ENCODE measurements at regions not wholly inside any gene's neighbourhood (a gene's known extent, or its start where the extent isn't known, plus 50 kb on each side); places are given as distances from the start of the nearest gene placed in this dataset.

DNA sequence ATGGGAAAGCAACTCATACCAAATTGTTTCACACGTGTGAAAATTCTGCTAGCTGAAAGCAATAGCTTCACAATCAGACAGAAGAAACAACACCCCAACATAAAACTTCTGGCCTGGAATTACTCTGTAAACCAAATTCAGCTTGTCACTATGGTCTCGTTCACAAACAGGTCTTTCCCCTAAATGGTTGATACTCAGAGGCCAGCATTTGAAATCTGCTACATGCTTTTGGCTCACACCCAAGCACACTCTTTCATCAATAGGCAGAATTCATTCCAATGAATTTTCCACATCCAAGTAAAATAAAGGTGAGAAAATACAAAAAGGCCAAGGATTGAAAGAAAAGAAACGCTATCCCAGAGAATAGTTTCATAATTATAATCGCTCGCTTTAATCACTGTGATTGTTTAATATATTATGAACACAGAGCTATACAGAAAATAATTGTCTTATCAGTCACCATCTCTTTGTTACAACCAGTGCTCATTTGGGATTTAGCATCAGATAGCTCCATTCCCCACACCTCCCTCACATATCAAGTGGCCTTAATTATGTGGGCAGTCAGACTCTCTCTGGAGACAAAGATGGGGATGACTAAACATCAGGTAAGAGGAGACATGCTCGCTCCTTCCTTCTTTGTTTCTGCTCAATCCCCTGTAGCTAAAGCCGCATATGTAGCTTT lies 503.8 kb upstream of the ARRDC4 start:
- DNase-seq (ENCODE audit: low read depth in 2 of 3, low spot score in 1 of 3) = no peak

DNA sequence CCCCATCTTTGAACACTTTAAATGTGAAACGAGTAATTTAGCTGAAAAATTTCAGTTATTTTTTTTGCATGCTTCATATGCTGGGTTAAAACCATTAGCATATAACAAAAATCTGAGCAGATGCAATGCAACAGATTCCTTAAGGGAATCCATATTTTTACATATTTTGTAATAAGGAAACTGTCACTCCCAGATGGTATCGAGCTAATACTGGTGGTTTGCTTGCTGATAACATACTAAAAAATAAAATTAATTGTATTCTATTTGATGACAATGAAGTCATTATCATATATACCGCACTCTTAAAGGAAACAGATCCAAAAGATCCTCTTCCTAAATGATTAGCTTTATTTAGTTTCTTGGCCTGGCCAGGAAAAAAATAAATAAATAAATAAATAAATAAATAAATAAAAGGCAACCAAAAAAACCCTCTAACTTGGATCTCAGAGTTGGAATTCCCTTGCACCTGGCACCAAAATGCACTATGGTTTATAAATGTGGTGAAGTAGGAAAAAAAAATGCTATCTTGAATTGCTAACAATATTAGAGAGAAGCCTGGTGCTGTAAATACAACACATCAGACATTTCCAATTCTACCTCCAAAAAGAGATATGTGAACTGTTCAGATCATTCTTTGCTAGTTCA lies 503.2 kb upstream of the ARRDC4 start:
- DNase-seq (ENCODE audit: low read depth in 2 of 3, low spot score in 1 of 3) = no peak

DNA sequence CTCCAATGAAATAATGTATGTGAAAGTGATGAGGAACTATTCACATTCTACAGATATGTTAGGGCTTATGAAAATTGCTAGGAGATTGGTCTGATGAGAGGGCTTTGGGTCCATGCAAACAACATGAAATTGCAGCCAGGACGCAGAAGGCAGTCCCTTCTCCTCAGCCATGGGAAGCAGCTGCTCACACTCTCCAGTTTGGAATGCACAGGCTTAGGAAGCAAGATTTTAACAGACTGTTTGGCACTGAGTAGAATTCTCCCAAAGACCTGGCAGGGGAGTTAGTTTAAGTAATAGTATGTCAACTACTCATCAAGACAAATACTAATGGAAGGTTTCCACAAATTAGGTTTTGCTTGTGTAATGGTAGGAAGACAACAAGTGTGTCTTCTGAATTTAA lies 500.7 kb upstream of the ARRDC4 start:
- no peak for DNase-seq (ENCODE audit: low read depth in 2 of 3, low spot score in 1 of 3)

DNA sequence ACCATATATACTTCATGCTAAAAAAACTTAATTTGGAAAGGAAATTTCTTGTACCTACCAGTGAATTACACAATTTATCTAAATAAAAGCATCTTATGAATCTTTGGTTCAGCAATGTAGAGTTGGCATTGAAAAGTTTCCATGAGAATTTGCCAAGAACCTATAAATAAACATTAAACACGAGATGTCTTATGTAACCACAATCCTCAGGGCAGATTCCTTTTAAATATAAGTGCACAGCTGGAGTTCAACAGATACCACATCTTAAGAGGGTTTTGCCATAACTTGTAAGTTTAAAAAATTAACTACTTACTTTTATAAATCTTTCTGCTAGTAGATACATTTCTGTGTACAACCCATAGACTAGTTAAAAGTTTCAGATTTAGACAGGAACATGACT lies 499.3 kb upstream of the ARRDC4 start:
- DNase-seq (ENCODE audit: low read depth in 2 of 3, low spot score in 1 of 3) = no peak

DNA sequence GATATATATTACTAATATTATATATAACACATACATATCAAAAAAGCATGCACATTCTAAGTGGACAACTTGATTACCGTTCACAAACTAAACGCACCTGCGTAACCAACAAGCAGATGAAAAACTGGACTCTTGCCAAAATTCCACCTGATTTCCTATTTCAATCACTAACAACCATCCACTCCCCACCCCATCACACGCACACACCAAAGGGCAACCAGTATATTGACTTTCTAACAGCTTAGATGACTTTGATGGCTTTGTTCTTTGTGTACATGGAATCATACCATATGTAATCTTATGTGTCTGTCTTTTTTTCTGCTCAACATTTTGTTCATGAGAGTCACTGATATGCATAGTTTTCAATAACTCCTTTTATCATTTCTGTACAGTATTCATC lies 496.8 kb upstream of the ARRDC4 start:
- DNase-seq (ENCODE audit: low read depth in 2 of 3, low spot score in 1 of 3) = no peak

DNA sequence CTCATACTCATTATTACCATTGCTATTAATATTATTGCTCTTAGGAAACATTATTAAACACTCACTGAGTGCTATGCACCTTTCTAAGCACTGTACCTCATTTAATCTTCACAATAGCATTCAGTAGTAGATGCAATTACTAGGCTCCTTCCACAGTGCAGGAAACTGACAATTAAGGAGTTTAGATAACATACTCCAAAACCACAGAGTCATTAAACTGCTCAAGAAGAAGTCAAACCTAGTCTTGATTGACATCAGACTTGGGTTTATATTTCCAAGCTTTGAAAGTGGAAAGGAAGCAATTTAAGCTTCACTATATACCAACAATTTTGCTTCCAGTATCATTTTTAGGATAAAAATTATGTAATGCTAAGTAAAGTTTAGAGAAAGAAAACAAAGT lies 490.1 kb upstream of the ARRDC4 start:
- DNase-seq (ENCODE audit: low read depth in 2 of 3, low spot score in 1 of 3) = no peak

DNA sequence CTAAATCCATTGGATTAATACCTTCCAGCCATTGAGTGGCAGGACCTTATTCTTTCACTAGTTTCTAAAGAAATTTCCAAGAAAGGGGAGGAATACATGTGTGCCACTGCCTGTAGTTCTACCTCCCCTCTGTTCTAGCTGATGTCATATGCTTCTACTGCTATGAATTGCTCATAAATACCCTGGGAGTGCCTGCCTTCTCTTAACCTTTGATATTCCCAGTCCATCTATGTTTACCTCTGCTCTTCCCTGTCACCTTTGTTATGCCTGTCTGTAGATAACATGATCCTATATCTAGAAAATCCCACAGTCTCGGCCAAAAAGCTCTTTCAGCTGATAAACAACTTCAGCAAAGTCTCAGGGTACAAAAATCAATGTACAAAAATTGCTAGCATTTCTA lies 486.9 kb upstream of the ARRDC4 start:
- no peak for DNase-seq (ENCODE audit: low read depth in 2 of 3, low spot score in 1 of 3)

DNA sequence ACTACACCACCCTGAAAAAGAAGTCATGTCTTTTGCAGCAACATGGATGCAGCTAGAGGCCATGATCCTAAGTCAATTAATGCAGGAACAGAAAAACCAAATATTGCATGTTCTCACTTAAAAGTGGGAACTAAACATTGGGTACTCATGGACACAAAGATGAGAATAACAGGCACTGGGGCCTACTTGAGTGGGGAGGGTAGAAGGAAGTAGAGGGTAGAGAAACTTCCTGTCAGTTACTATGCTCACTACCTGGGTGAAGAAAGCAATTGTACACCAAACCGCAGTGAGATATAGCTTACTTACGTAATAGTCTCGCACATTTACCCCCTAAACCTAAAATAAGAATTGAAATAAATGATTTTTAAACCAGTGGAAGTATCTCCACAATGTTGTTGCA lies 480.5 kb upstream of the ARRDC4 start:
- no peak for DNase-seq (ENCODE audit: low read depth in 2 of 3, low spot score in 1 of 3)

DNA sequence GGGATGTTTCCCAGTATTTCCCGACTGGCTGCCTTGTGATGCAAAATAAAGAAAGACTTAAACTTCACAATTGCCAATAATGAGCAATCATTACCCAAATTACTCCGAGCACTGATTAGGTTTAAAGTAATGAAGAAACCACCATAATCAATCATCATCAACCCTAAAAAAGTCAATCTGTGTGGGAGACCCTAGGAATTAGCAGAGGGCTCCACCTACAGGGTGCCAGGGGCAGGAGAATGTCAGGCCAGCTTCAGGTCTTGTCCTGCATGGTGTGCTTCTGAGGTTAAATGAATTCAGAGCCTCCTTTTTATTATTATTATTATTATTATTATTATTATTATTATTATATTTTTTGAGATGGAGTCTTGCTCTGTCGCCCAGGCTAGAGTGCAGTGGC lies 478.0 kb upstream of the ARRDC4 start:
- DNase-seq (ENCODE audit: low read depth in 2 of 3, low spot score in 1 of 3) = no peak

DNA sequence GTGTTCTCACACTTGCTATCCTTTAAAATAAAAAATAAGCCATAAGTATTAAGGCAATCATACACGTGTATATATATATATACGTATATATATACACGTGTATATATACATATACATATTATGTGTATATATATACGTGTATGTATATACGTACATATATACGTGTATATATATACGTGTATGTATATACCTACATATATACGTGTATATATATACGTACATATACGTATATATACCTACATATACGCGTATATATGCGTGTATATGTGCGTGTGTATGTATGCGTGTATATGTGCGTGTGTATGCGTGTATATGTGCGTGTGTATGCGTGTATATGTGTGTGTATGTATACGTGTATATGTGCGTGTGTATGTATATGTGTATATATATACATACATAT lies 477.3 kb upstream of the ARRDC4 start:
- no peak for DNase-seq (ENCODE audit: low read depth in 2 of 3, low spot score in 1 of 3)

DNA sequence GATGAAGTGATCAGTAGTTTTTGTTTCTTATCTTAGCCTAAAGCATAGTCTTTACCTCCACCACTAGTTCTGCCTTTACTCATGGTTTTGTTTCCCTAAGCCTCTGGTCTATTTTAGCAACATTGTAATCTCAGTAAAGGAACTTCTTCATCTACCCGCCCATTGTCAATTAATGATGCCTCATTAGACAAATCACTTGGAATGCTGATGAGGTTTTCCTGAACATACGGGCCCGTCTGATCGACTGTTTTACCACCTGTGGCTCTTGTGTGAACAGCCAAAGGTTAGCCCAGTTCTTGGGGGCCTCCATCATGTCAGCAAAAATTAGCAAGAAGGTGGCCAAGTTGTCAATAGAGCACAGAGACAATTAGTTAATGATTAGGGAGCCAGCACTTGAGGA lies 470.1 kb upstream of the ARRDC4 start:
- no peak for DNase-seq (ENCODE audit: low read depth in 2 of 3, low spot score in 1 of 3)

DNA sequence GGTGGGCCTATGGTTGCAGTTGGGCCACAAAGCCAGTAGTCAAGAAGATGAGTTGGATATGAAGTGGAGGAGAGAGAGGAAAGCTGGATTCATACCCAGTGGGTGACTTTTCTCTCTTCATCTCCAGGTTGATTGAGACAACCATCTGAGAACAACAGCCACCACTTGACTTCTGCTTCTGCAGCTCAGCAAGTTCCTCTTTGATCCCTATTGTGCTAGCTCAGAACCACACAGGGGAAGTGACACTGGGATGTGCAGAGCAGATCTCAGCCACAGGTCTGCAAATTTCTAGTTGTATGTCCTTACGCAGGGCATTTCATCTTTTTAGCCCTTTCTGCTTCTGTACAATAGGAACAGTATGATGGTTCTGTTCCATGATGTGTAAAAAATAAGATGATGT lies 459.2 kb upstream of the ARRDC4 start:
- DNase-seq (ENCODE audit: low read depth in 2 of 3, low spot score in 1 of 3) = no peak

DNA sequence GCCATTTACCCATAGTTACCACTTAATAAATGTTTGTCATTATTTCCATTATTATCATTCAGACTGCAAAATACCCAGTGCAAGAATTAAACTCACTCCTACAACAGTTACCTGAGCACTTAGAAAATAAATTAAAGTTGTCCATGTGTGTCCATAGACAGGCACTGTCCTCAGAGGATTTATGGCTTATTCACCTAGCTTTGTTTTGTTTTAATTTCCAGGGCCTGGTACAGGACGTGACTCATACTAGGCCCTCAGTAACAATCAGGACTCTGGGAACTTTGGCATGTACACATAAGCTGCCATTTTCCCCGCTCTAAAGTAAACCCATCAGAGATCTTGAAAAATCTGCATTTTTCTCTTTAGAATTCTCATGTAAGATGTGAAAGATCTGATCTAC lies 458.5 kb upstream of the ARRDC4 start:
- no peak for DNase-seq (ENCODE audit: low read depth in 2 of 3, low spot score in 1 of 3)

DNA sequence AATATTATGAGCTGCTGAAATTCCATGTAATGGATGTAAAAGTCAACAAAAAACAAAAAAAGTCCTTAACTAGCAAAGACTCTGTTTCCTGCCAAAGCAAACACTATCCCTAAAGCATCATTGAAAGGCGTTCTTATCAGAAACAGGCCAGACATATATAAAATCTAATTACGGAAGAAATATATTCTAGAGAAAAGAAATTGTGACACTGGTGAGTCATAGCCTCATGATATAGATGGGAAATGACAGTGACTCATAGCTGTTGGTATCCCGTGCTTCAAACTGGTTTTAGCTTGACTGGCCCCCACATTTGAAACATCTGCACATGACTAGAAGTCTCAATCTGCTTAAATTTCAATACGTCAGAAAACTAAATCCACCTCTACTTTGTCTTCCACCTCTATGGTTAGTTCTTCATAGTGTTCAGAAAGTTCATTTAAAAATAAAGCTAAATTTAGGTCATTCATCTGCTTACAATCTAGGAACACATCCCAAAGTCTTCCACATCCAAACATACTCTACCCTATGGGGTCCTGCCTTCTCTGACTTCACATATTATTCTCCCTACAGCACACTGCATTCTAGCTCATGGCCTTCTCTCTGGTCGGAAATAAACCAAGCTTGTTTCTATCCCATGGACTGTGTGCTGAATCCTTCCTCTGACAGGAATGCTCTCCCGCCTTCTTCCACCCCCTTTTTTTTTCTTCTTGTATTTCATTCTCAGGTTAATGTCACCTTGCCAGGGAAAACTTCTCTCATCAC lies 456.3 kb upstream of the ARRDC4 start:
- no peak for DNase-seq (ENCODE audit: low read depth in 2 of 3, low spot score in 1 of 3)

DNA sequence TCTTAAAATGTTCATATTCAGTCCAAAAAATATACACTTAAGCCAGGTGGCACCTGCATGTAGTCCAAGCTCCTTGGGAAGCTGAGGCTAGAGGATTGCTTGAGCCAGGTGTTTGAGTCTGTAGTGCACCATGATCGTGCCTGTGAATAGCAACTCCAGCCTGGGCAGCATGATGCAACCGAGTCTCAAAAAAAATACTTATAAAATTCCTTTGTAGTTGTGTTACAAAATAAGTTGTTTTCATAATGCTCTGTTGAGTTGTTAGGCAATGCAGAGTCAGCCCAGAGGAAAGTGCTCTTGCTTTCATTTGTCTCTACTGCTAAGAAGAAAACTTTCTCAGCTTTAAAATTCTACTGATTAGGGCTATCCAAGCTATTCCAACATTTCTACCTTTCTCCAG lies 442.8 kb upstream of the ARRDC4 start:
- DNase-seq (ENCODE audit: low read depth in 2 of 3, low spot score in 1 of 3) = no peak

DNA sequence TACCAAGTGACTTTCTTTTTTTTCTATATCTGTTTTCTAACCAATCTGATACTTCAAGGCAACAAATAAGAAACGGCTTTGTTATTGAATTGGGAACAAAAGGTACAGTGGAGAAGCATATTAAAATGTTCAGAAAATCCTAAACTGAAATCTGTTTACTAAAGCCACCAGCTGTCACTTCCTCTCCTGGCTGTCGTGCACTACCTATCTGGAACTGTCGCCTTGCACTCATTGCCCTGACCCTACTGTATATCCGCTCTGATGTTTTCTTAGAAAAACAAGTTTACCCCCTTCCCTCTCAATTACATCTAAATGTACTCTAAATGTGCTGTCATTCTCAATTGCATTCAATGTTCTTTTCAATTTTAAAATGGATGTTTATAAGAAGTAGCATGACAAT lies 439.8 kb upstream of the ARRDC4 start:
- DNase-seq (ENCODE audit: low read depth in 2 of 3, low spot score in 1 of 3) = no peak

DNA sequence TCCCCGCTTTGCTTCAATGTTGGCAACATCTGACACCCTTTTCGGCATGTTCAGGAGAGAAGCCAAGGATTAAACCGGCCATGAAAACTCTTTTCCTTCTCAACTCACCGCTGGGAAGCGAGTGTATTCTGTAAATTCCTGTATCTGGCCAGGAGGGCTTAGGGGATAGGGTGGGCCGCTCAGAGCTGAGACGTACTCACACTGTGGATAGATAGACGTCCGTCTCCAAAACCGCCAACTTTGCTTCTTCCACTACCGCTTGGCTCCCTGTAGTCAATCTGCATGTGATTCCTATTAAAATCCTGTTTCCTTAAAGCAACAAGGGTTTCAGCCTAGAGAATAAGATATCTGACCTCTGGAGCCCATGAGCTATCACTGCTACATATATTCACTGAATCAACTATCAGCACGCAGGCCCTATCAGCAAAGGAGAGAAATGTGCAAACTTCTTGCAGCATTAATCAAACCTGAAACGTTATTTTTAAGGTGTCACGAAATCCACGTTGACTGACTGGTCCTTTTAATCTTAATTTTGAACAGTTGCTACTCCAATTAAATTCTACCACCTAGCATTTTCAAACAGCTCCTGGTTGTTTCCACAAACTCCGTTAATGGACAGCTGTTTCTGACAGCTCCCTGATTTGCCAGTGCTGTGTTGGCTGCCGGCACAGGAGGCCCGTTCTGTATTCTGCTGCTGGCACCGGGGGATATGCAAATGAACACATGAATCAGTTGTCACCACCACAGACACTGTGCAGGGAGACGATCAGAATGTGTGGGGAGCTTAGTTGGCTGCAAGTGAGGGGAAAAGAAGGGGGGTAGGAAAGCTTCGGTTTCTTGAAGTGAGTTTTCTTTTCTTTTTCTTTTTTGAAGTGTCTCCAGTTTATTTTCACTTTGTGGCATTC lies 438.9 kb upstream of the ARRDC4 start:
- no peak for DNase-seq (ENCODE audit: low read depth in 2 of 3, low spot score in 1 of 3)

DNA sequence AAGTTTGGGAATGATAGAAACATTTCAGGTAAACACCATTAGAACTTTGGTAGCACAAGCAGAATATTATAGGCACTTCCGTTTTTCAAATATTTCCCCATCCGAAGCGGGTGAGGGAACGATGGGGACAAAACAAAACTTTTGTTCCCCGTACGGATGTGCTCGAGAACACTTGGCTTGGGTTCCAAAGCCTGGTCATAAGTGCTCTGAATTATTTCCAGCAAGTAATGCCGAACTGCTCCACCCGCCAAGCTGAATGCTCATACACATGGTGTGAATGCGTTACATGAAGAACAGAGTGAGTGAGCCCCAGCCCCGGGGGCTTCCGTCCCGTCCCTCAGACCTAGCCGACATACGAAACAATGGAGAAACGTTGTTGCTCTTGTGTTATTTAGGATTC lies 438.2 kb upstream of the ARRDC4 start:
- no peak for DNase-seq (ENCODE audit: low read depth in 2 of 3, low spot score in 1 of 3)

DNA sequence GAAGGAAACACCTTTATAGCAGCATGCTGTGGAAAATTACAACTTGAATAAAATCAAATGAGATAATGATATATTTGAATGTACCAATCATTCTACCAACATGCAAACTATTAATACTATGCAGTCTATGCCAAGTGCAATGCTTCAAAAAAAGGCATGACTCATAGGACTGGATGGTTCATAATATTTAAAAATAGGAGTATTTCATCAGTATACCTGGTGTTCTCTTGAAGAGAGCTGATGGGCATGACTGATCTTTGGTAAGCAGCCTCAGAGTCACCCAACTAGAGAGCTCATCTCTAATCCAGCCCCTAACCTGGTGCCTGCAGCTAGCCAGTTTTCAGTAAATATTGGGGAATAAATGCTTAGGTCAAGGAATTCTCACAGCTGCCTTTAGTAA lies 434.7 kb upstream of the ARRDC4 start:
- no peak for DNase-seq (ENCODE audit: low read depth in 2 of 3, low spot score in 1 of 3)

DNA sequence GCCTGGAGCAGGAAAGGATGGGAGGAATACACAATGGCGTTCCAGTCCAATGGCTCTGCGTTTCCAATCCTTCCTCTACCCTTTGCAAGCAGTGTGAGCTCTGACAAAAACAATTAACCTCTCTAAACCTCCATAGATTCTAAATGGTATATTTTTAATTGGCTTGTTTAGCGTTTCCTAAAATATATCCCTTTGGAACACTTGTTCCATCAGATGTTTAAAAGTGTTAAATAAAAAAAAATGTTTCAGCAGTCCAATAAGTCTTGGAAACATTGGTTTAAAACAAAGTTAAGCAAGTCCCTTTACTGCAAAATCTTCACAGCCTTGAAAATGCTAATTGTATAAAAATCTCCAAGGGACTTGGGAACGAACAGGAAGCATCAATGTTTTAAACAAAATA lies 432.3 kb upstream of the ARRDC4 start:
- DNase-seq (ENCODE audit: low read depth in 2 of 3, low spot score in 1 of 3) = no peak

DNA sequence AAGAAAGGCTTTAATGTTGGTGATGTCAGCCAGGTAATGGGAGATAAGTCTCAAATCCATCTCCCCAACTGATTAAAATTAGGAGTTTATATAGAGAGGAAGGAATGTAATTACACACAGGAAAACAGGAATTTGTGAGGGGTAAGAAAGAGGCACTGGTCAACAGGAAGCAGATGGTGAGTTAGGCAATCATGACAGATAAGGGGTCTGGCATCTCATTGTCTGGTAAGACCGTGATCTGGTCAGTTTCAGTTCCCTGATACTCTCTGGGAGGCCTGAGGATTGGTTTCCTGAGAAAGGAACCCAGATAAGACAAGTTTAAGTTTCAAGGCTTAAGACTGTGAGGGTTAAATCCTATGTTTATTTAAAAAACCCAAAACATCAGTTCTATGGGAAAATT lies 414.7 kb upstream of the ARRDC4 start:
- no peak for DNase-seq (ENCODE audit: low read depth in 2 of 3, low spot score in 1 of 3)

DNA sequence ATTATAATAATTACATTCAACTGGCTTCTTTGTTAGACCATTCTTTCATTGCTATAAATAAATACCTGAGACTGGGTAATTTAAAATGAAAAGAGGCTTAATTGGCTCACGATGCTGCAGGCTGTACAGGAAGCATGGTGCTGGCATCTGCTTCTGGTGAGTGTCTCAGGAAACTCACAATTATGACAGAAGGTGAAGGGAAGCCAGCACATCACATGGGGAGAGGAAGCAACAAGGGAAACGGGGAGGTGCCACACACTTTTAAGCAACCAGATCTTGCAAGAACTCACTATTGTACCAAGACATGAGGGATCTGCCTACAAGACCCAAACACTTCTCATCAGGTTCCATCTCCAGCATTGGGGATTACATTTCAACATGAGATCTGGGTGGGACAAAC lies 413.1 kb upstream of the ARRDC4 start:
- no peak for DNase-seq (ENCODE audit: low read depth in 2 of 3, low spot score in 1 of 3)

Measured in stimulated activated CD4-positive, alpha-beta T cell treated with anti-CD3 and anti-CD28 coated beads, Interleukin-12 subunit alpha, Interleukin-12 subunit beta, amount 100 ng/mL, for 48 hours (primary cell).